Endothelial cell of umbilical vein (primary cell): ENCODE measurements at regions not wholly inside any gene's neighbourhood (a gene's known extent, or its start where the extent isn't known, plus 50 kb on each side); places are given as distances from the start of the nearest gene placed in this dataset.

Experiments
- BruUV-seq: library from RNA; stranded (reverse); fragments of 400-500 nt; replicated peaks from 2 replicates; lab custom pipeline; 2021; lab: Mats Ljungman, UMichigan
- CTCF ChIA-PET: fragments of 300-600, 350-600 bp; sonication (Branson Sonifier 250); formaldehyde crosslinking; loops from one replicate; lab custom pipeline; 2021; ENCODE audit warnings: antibody characterized with exemption, inconsistent platforms; lab: Charles Lee
- POLR2A ChIA-PET: fragments of 300-600, 350-600 bp; sonication (Branson Sonifier 250); formaldehyde crosslinking; loops from one replicate; lab custom pipeline; 2021; ENCODE audit warnings: antibody characterized with exemption, inconsistent platforms; lab: Charles Lee
- DNase-seq: peaks from one replicate; pipeline ENCODE4 v3.0.0-alpha.2; 2011; ENCODE audit warnings: low read depth, low spot score
- FAIRE-seq: peaks from 2 replicates; lab custom pipeline; 2011; peaks lifted over from hg19 to GRCh38; lab: Jason Lieb, UNC
- H2AFZ ChIP-seq: 2 replicates; pipeline ENCODE4 v1.6.0; 2012; ENCODE audit warnings: low read depth, low read length, control low read depth, inconsistent platforms
- H3K27ac ChIP-seq: 2 replicates; pipeline ENCODE4 v1.5.1; 2011; ENCODE audit warnings: low read depth, mild to moderate bottlenecking, control low read depth, low read length, moderate library complexity; ENCODE audit not compliant: insufficient read depth
- H3K27me3 ChIP-seq, 2 experiments: 2 replicates each; pipeline versions ENCODE4 v1.6.0 to v1.6.1; 2011; ENCODE audit warnings: low read length in 2 of 2, mixed read lengths in 1 of 2; ENCODE audit not compliant: control insufficient read depth in 2 of 2, insufficient read depth in 2 of 2
- H3K36me3 ChIP-seq, 2 experiments: 2 replicates in 1 of 2; 3 replicates in 1 of 2; pipeline ENCODE4 v1.5.1; 2011; ENCODE audit warnings: low read length in 2 of 2, mild to moderate bottlenecking in 1 of 2, moderate library complexity in 1 of 2; ENCODE audit not compliant: control insufficient read depth in 2 of 2, insufficient read depth in 2 of 2; ENCODE audit errors: extremely low read depth in 1 of 2
- H3K4me1 ChIP-seq: 3 replicates; pipeline ENCODE4 v1.5.1; 2011; ENCODE audit warnings: mild to moderate bottlenecking, low read length; ENCODE audit not compliant: control insufficient read depth, insufficient read depth; ENCODE audit errors: extremely low read depth
- H3K4me2 ChIP-seq: 2 replicates; pipeline ENCODE4 v1.6.1; 2011; ENCODE audit warnings: low read length, control low read depth, mixed read lengths; ENCODE audit not compliant: insufficient read depth
- H3K4me3 ChIP-seq, 3 experiments: fragments of 200-600 bp in 1 of 3; sonication (generic), shearing (Covaris generic) in 1 of 3; replicated peaks in 1 of 3; 2 replicates each; pipeline ENCODE4 v1.5.1; 2011 to 2016; ENCODE audit warnings: control low read depth in 3 of 3, low read length in 3 of 3, mild to moderate bottlenecking in 2 of 3, inconsistent platforms in 1 of 3, low read depth in 1 of 3, moderate library complexity in 1 of 3; ENCODE audit not compliant: insufficient read depth in 1 of 3
- H3K79me2 ChIP-seq: 2 replicates; pipeline ENCODE4 v1.6.0; 2012; ENCODE audit warnings: low read length, inconsistent platforms; ENCODE audit not compliant: control insufficient read depth, insufficient read depth
- H3K9ac ChIP-seq: replicated peaks from 2 replicates; pipeline ENCODE3; 2011; ENCODE audit warnings: low read length, control low read depth; ENCODE audit not compliant: insufficient read depth; ENCODE audit errors: extremely low read depth
- H3K9me1 ChIP-seq: replicated peaks from 3 replicates; pipeline ENCODE4 v1.6.0; 2011; ENCODE audit warnings: mild to moderate bottlenecking, low read length; ENCODE audit not compliant: control insufficient read depth, insufficient read depth; ENCODE audit errors: extremely low read depth
- H3K9me3 ChIP-seq: replicated peaks from 2 replicates; pipeline ENCODE4 v1.5.1; 2012; ENCODE audit warnings: low read length, inconsistent platforms; ENCODE audit not compliant: control insufficient read depth, insufficient read depth
- H4K20me1 ChIP-seq: replicated peaks from 2 replicates; pipeline ENCODE3; 2011; ENCODE audit warnings: mild to moderate bottlenecking, low read length; ENCODE audit not compliant: control insufficient read depth, insufficient read depth; ENCODE audit errors: extremely low read depth
- FOS ChIP-seq: IDR thresholded peaks from 2 replicates; pipeline ENCODE4 v1.6.1; 2011; ENCODE audit warnings: mild to moderate bottlenecking, low read length, moderate library complexity, borderline replicate concordance; ENCODE audit not compliant: insufficient read depth
- JUN ChIP-seq: IDR thresholded peaks from 2 replicates; pipeline ENCODE4 v1.6.1; 2011; ENCODE audit warnings: borderline replicate concordance, low read depth; ENCODE audit not compliant: insufficient read length, insufficient read depth
- MAX ChIP-seq: IDR thresholded peaks from 2 replicates; pipeline ENCODE4 v1.6.1; 2011; ENCODE audit not compliant: insufficient read depth, insufficient read length
- MYC ChIP-seq: IDR thresholded peaks from one replicate; pipeline ENCODE4 v1.6.1; 2011; ENCODE audit warnings: mild to moderate bottlenecking, low read depth, low read length
- POLR2AphosphoS5 ChIP-seq: IDR thresholded peaks from 2 replicates; pipeline ENCODE4 v1.6.1; 2012; ENCODE audit warnings: low read depth, mild to moderate bottlenecking, control low read depth, low read length, moderate library complexity; ENCODE audit not compliant: insufficient read depth
- dilution Hi-C: fragments of 300-500 bp; cut with MboI; formaldehyde crosslinking; loops from one replicate; pipeline ENCODE4 v1.15.0; 2019; ENCODE audit warnings: low sequenced_read_pairs; ENCODE audit not compliant: extremely low pct_ligation_motif_present
- intact Hi-C: fragments of 100-400 bp; cut with micrococcal nuclease; formaldehyde crosslinking; loops from one replicate; pipeline ENCODE4 v1.10.0; 2022

GRCh38 chr7:106345421-106346166, 60.8 kb upstream of the NAMPT start:
- Histone ChIP-seq H3K36me3 (no peaks in the 10 kb centered on the region), H2AFZ (no peak overlapping the region), H3K27ac (peak overlapping the region; percentile 84), H3K4me3 (no peak overlapping the region), H3K9me1 (no peaks in the 10 kb centered on the region), H3K27me3 (no peaks in the 10 kb centered on the region), H3K4me2 (peak overlapping the region; percentile 65), H3K79me2 (no peaks in the 10 kb centered on the region), H4K20me1 (no peaks in the 10 kb centered on the region), H3K9me3 (no peaks in the 10 kb centered on the region), H3K9ac (peak overlapping the region; percentile 54), H3K4me1 (peaks cover 25% of the 10 kb centered on the region)
- ChIA-PET POLR2A (no interaction called here), CTCF (interaction anchor here (1.2 to 2.4 kb wide), 4 partner anchors 12 to 117 kb away, joined by 3 to 7 read pairs (median 4); no protein-coding TSS in a partner anchor)
- peak; percentile 84 for FAIRE-seq
- dilution Hi-C loops: no loop called here
- peak; percentile 19 for TF ChIP-seq FOS
- no peak for TF ChIP-seq MAX
- DNase-seq: peak; percentile 22
- intact Hi-C loops: no loop called here
- BruUV-seq: no TSS peak

DNA sequence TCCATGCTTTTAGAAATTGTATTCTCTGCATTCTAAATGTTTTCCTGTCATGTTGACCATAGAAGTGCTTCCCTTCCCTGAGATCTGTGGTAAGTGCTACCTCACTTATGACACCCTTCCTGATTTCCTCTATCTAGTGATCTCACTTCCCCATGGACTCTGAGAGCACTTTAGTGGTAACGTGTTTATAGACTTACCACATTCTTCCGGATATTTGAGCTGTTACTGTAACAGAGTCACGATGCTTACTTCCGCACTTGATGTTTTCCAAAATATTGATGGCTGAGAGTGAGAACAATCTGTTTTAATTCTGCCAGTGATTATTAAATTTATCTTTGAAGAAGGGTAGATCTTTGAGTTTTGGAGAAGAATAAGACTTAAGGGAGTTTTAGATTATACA, 60.1 kb upstream of the NAMPT start:
- no TSS peak for BruUV-seq
- ChIA-PET POLR2A (no interaction called here), CTCF (interaction anchor here (1.2 to 2.4 kb wide), 4 partner anchors 11 to 118 kb away, joined by 3 to 7 read pairs (median 4); no protein-coding TSS in a partner anchor)
- FAIRE-seq (peak; percentile 73), DNase-seq (peak; percentile 23)
- TF ChIP-seq FOS (no peak), MYC (no peak), POLR2AphosphoS5 (peak; percentile 49), MAX (no peak), JUN (no peak)
- Histone ChIP-seq H3K4me2 (peak overlapping the region; percentile 3), H2AFZ (no peak overlapping the region), H3K9me1 (no peaks in the 10 kb centered on the region), H3K4me1 (peaks cover 25% of the 10 kb centered on the region), H3K36me3 (no peaks in the 10 kb centered on the region), H3K9ac (no peak overlapping the region), H3K79me2 (no peaks in the 10 kb centered on the region), H4K20me1 (no peaks in the 10 kb centered on the region), H3K4me3 (no peak overlapping the region), H3K9me3 (no peaks in the 10 kb centered on the region), H3K27ac (peak overlapping the region; percentile 84), H3K27me3 (no peaks in the 10 kb centered on the region)
- intact Hi-C loops: no loop called here
- dilution Hi-C loops: no loop called here
